GM23338 (cell line): ENCODE measurements at regions not wholly inside any gene's neighbourhood (a gene's known extent, or its start where the extent isn't known, plus 50 kb on each side); places are given as distances from the start of the nearest gene placed in this dataset.

ENCODE experiments used
- ATAC-seq: fragments of 200-7000 bp; cut with Tn5 transposase; 3 replicates; pipeline ENCODE4 v1.9.1; 2020
- DNase-seq: peaks from one replicate; pipeline ENCODE4 v3.0.0-alpha.2; 2015; ENCODE audit warnings: low spot score
- H2AFZ ChIP-seq: fragments of 200-600 bp; sonication (generic); 2 replicates; pipeline ENCODE4 v1.8.0; 2016; ENCODE audit warnings: antibody characterized with exemption, mild to moderate bottlenecking, moderate library complexity
- H3F3A ChIP-seq: fragments of 200-600 bp; sonication (generic); replicated peaks from 2 replicates; pipeline ENCODE4 v1.8.0; 2017; ENCODE audit warnings: antibody characterized with exemption, mixed run types, low read depth
- H3K27ac ChIP-seq: fragments of 200-600 bp; sonication (generic); 2 replicates; pipeline ENCODE4 v1.6.1; 2016; ENCODE audit warnings: low read depth
- H3K27me3 ChIP-seq: fragments of 200-600 bp; sonication (generic); 2 replicates; pipeline ENCODE4 v1.8.0; 2016; ENCODE audit warnings: mild to moderate bottlenecking, mixed run types, moderate library complexity; ENCODE audit not compliant: insufficient read depth
- H3K36me3 ChIP-seq: fragments of 200-600 bp; sonication (generic); 2 replicates; pipeline ENCODE4 v1.8.0; 2016; ENCODE audit warnings: mild to moderate bottlenecking; ENCODE audit not compliant: insufficient read depth
- H3K4me1 ChIP-seq: fragments of 200-600 bp; sonication (generic); 2 replicates; pipeline ENCODE4 v1.8.0; 2016; ENCODE audit warnings: mild to moderate bottlenecking, moderate library complexity; ENCODE audit not compliant: insufficient read depth
- H3K4me2 ChIP-seq: fragments of 200-600 bp; sonication (generic); 2 replicates; pipeline ENCODE4 v1.7.1; 2017; ENCODE audit warnings: mixed run types
- H3K4me3 ChIP-seq: fragments of 200-600 bp; sonication (generic); 2 replicates; pipeline ENCODE4 v1.6.1; 2016; ENCODE audit warnings: mixed run types
- H3K79me2 ChIP-seq: fragments of 200-600 bp; sonication (generic); replicated peaks from 2 replicates; pipeline ENCODE4 v1.8.0; 2017; ENCODE audit warnings: mild to moderate bottlenecking; ENCODE audit not compliant: insufficient read depth
- H3K9me2 ChIP-seq: fragments of 200-600 bp; sonication (generic); 2 replicates; pipeline ENCODE4 v1.8.0; 2017; ENCODE audit not compliant: insufficient read depth
- H4K20me1 ChIP-seq: fragments of 200-600 bp; sonication (generic); replicated peaks from 2 replicates; pipeline ENCODE4 v1.8.0; 2017; ENCODE audit warnings: mild to moderate bottlenecking; ENCODE audit not compliant: insufficient read depth
- H3K27ac Mint-ChIP-seq: 2 replicates; pipeline ENCODE4 v1.8.0; 2020; ENCODE audit warnings: inconsistent platforms, mild to moderate bottlenecking, moderate library complexity, mixed read lengths
- H3K27me3 Mint-ChIP-seq: 3 replicates; pipeline ENCODE4 v1.8.0; 2022; ENCODE audit warnings: low read depth, mild to moderate bottlenecking, moderate library complexity, mixed read lengths, inconsistent platforms; ENCODE audit not compliant: insufficient read depth, poor library complexity
- H3K36me3 Mint-ChIP-seq: 3 replicates; pipeline ENCODE4 v1.8.0; 2021; ENCODE audit warnings: low read depth, mild to moderate bottlenecking, inconsistent platforms, moderate library complexity, mixed read lengths
- H3K4me1 Mint-ChIP-seq: 3 replicates; pipeline ENCODE4 v1.8.0; 2020; ENCODE audit warnings: mild to moderate bottlenecking, inconsistent platforms, mixed read lengths
- H3K4me3 Mint-ChIP-seq: 3 replicates; pipeline ENCODE4 v1.8.0; 2021; ENCODE audit warnings: moderate library complexity, mild to moderate bottlenecking, inconsistent platforms, mixed read lengths
- H3K9me3 Mint-ChIP-seq: 3 replicates; pipeline ENCODE4 v1.8.0; 2020; ENCODE audit warnings: moderate library complexity, mild to moderate bottlenecking, inconsistent platforms, mixed read lengths
- CREB1 ChIP-seq: fragments of 250-450 bp; sonication (Bioruptor Pico); IDR thresholded peaks from 2 replicates; pipeline ENCODE4 v1.5.0; 2020; ENCODE audit warnings: low read depth, mild to moderate bottlenecking, moderate library complexity
- EZH2 ChIP-seq: fragments of 200-600 bp; sonication (generic); IDR thresholded peaks from one replicate; pipeline ENCODE4 v1.8.0; 2017; ENCODE audit warnings: antibody characterized with exemption, mild to moderate bottlenecking, low read depth; ENCODE audit not compliant: unreplicated experiment
- EZH2phosphoT487 ChIP-seq: fragments of 200-600 bp; sonication (generic); IDR thresholded peaks from one replicate; pipeline ENCODE4 v1.8.1; 2018; ENCODE audit warnings: antibody characterized with exemption; ENCODE audit not compliant: unreplicated experiment
- JUNB ChIP-seq: IDR thresholded peaks from one replicate; pipeline ENCODE4 v1.6.1; 2016; ENCODE audit warnings: antibody characterized with exemption; ENCODE audit not compliant: unreplicated experiment
- NANOG ChIP-seq: IDR thresholded peaks from 2 replicates; pipeline ENCODE4 v1.6.1; 2016; ENCODE audit warnings: antibody characterized with exemption, borderline replicate concordance
- ZNF114 ChIP-seq: fragments of 250-450 bp; sonication (Bioruptor Pico); IDR thresholded peaks from 2 replicates; pipeline ENCODE4 v1.5.0; 2020; ENCODE audit warnings: mild to moderate bottlenecking, moderate library complexity
- TF ChIP-seq, protein P1 (sequence below): IDR thresholded peaks from one replicate; pipeline ENCODE4 v1.6.1; 2018; ENCODE audit warnings: antibody characterized with exemption; ENCODE audit not compliant: unreplicated experiment
- TF ChIP-seq, protein P2 (sequence below): IDR thresholded peaks from 2 replicates; pipeline ENCODE4 v1.6.1; 2016; ENCODE audit warnings: antibody characterized with exemption
- TF ChIP-seq, protein P3 (sequence below), 2 experiments: fragments of 200-600 bp in 1 of 2; sonication (generic) in 1 of 2; conservative IDR thresholded peaks; 2 replicates each; pipeline versions ENCODE4 v1.5.1 to v1.6.1; 2016 to 2017; ENCODE audit warnings: antibody characterized with exemption in 2 of 2, low read depth in 2 of 2, mild to moderate bottlenecking in 2 of 2, moderate library complexity in 1 of 2
- TF ChIP-seq, protein P4 (sequence below): fragments of 250-450 bp; sonication (Bioruptor Pico); IDR thresholded peaks from 2 replicates; pipeline ENCODE4 v1.5.0; 2020; ENCODE audit warnings: mild to moderate bottlenecking, moderate library complexity

DNA sequence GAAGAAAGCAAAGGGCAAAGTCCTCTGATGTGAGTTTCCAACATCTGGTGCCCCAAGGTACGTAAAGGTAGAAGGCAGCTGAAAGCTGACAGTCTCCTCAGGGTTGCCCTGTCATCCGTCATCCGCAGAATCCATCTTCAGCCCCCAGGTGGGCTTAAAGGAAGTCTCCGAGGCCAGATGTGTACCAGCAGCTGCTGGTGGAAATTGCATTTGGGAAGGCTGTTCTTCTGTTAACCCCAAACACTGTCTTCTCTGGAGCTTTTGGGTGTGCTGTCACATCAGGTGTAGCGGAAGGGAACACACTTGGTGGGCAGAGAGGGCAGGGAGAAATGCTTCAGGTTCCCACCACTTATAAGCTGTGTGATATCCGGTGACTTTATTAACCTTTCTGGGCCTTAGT is 310.0 kb upstream of the GATB start (continued):
- TF ChIP-seq, protein P1, sequence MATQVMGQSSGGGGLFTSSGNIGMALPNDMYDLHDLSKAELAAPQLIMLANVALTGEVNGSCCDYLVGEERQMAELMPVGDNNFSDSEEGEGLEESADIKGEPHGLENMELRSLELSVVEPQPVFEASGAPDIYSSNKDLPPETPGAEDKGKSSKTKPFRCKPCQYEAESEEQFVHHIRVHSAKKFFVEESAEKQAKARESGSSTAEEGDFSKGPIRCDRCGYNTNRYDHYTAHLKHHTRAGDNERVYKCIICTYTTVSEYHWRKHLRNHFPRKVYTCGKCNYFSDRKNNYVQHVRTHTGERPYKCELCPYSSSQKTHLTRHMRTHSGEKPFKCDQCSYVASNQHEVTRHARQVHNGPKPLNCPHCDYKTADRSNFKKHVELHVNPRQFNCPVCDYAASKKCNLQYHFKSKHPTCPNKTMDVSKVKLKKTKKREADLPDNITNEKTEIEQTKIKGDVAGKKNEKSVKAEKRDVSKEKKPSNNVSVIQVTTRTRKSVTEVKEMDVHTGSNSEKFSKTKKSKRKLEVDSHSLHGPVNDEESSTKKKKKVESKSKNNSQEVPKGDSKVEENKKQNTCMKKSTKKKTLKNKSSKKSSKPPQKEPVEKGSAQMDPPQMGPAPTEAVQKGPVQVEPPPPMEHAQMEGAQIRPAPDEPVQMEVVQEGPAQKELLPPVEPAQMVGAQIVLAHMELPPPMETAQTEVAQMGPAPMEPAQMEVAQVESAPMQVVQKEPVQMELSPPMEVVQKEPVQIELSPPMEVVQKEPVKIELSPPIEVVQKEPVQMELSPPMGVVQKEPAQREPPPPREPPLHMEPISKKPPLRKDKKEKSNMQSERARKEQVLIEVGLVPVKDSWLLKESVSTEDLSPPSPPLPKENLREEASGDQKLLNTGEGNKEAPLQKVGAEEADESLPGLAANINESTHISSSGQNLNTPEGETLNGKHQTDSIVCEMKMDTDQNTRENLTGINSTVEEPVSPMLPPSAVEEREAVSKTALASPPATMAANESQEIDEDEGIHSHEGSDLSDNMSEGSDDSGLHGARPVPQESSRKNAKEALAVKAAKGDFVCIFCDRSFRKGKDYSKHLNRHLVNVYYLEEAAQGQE: no peak
- TF ChIP-seq, protein P2, sequence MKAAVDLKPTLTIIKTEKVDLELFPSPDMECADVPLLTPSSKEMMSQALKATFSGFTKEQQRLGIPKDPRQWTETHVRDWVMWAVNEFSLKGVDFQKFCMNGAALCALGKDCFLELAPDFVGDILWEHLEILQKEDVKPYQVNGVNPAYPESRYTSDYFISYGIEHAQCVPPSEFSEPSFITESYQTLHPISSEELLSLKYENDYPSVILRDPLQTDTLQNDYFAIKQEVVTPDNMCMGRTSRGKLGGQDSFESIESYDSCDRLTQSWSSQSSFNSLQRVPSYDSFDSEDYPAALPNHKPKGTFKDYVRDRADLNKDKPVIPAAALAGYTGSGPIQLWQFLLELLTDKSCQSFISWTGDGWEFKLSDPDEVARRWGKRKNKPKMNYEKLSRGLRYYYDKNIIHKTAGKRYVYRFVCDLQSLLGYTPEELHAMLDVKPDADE: no peak
- TF ChIP-seq, protein P3, sequence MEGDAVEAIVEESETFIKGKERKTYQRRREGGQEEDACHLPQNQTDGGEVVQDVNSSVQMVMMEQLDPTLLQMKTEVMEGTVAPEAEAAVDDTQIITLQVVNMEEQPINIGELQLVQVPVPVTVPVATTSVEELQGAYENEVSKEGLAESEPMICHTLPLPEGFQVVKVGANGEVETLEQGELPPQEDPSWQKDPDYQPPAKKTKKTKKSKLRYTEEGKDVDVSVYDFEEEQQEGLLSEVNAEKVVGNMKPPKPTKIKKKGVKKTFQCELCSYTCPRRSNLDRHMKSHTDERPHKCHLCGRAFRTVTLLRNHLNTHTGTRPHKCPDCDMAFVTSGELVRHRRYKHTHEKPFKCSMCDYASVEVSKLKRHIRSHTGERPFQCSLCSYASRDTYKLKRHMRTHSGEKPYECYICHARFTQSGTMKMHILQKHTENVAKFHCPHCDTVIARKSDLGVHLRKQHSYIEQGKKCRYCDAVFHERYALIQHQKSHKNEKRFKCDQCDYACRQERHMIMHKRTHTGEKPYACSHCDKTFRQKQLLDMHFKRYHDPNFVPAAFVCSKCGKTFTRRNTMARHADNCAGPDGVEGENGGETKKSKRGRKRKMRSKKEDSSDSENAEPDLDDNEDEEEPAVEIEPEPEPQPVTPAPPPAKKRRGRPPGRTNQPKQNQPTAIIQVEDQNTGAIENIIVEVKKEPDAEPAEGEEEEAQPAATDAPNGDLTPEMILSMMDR (conservative IDR thresholded peaks at IDR 0.05; ENCODE audit: low read depth in 2 of 2): no peak
- TF ChIP-seq CREB1 (no peak), NANOG (no peak), JUNB (no peak), EZH2phosphoT487 (no peak), ZNF114 (CRISPR knock-in tag) (no peak)

DNA sequence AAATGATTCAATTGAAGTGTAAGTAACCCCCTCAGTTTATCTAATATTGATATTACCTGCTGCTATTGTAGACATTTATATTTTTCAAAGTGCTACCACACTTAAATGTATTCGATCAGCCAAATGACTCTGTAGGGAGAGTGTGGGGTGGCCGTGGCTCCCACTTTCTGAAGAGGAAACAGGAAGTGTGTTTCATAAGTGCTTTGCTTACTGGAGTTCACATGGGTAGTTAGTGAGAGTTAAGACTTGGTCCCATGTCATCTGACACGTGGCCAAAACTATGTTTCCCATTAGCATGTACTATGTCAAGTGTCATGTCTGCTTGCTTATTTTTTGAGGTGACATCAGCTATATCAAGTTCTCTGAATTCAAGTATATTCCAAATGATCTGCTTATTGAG is 308.1 kb upstream of the GATB start:
- Histone ChIP-seq H2AFZ (no peak overlapping the region), H3F3A (no peaks in the 10 kb centered on the region), H3K4me2 (no peak overlapping the region), H3K9me2 (peaks cover 14% of the 10 kb centered on the region; the same call in 1 of the 2 replicates), H4K20me1 (no peaks in the 10 kb centered on the region), H3K27ac (no peak overlapping the region), H3K79me2 (no peaks in the 10 kb centered on the region), H3K36me3 (no peaks in the 10 kb centered on the region), H3K4me3 (no peak overlapping the region), H3K27me3 (no peaks in the 10 kb centered on the region), H3K4me1 (peaks cover 3% of the 10 kb centered on the region)
- peaks cover 8% of the 10 kb centered on the region; the same call in 2 of the 3 replicates for H3K4me1 Mint-ChIP-seq
- no peak for DNase-seq
- no peak overlapping the region for H3K4me3 Mint-ChIP-seq
- H3K9me3 Mint-ChIP-seq: no peaks in the 10 kb centered on the region
- ATAC-seq: no peak
- H3K27ac Mint-ChIP-seq: no peak overlapping the region
- peaks cover 6% of the 10 kb centered on the region for H3K27me3 Mint-ChIP-seq
- H3K36me3 Mint-ChIP-seq: no peaks in the 10 kb centered on the region
- TF ChIP-seq EZH2phosphoT487 (no peak), EZH2 (no peak)
- TF ChIP-seq, protein P4, sequence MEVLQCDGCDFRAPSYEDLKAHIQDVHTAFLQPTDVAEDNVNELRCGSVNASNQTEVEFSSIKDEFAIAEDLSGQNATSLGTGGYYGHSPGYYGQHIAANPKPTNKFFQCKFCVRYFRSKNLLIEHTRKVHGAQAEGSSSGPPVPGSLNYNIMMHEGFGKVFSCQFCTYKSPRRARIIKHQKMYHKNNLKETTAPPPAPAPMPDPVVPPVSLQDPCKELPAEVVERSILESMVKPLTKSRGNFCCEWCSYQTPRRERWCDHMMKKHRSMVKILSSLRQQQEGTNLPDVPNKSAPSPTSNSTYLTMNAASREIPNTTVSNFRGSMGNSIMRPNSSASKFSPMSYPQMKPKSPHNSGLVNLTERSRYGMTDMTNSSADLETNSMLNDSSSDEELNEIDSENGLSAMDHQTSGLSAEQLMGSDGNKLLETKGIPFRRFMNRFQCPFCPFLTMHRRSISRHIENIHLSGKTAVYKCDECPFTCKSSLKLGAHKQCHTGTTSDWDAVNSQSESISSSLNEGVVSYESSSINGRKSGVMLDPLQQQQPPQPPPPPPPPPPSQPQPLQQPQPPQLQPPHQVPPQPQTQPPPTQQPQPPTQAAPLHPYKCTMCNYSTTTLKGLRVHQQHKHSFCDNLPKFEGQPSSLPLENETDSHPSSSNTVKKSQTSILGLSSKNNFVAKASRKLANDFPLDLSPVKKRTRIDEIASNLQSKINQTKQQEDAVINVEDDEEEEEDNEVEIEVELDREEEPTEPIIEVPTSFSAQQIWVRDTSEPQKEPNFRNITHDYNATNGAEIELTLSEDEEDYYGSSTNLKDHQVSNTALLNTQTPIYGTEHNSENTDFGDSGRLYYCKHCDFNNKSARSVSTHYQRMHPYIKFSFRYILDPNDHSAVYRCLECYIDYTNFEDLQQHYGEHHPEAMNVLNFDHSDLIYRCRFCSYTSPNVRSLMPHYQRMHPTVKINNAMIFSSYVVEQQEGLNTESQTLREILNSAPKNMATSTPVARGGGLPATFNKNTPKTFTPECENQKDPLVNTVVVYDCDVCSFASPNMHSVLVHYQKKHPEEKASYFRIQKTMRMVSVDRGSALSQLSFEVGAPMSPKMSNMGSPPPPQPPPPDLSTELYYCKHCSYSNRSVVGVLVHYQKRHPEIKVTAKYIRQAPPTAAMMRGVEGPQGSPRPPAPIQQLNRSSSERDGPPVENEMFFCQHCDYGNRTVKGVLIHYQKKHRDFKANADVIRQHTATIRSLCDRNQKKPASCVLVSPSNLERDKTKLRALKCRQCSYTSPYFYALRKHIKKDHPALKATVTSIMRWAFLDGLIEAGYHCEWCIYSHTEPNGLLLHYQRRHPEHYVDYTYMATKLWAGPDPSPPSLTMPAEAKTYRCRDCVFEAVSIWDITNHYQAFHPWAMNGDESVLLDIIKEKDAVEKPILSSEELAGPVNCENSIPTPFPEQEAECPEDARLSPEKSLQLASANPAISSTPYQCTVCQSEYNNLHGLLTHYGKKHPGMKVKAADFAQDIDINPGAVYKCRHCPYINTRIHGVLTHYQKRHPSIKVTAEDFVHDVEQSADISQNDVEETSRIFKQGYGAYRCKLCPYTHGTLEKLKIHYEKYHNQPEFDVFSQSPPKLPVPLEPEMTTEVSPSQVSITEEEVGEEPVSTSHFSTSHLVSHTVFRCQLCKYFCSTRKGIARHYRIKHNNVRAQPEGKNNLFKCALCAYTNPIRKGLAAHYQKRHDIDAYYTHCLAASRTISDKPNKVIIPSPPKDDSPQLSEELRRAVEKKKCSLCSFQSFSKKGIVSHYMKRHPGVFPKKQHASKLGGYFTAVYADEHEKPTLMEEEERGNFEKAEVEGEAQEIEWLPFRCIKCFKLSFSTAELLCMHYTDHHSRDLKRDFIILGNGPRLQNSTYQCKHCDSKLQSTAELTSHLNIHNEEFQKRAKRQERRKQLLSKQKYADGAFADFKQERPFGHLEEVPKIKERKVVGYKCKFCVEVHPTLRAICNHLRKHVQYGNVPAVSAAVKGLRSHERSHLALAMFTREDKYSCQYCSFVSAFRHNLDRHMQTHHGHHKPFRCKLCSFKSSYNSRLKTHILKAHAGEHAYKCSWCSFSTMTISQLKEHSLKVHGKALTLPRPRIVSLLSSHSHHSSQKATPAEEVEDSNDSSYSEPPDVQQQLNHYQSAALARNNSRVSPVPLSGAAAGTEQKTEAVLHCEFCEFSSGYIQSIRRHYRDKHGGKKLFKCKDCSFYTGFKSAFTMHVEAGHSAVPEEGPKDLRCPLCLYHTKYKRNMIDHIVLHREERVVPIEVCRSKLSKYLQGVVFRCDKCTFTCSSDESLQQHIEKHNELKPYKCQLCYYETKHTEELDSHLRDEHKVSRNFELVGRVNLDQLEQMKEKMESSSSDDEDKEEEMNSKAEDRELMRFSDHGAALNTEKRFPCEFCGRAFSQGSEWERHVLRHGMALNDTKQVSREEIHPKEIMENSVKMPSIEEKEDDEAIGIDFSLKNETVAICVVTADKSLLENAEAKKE (CRISPR knock-in tag): no peak
